ENCODE measurements at regions not wholly inside any gene's neighbourhood (a gene's known extent, or its start where the extent isn't known, plus 50 kb on each side); places are given as distances from the start of the nearest gene placed in this dataset.
"Not testable (repeated sequence)": the region's sequence is repeated elsewhere in the genome, so short reads cannot be mapped to it uniquely, and the experiment has no call there.

GRCh38 chr15:87549296-87549695, 707.2 kb downstream of the NTRK3 start:
- TF ChIP-seq POLR2AphosphoS5 (IDR thresholded peaks at IDR 0.05) (no peak), POLR2A (IDR thresholded peaks at IDR 0.05) (no peak), CTCF (IDR thresholded peaks at IDR 0.05) (no peak), EP300 (IDR thresholded peaks at IDR 0.05) (no peak)
- DNase-seq: no peak
- intact Hi-C loops (cut with DNase I; ENCODE audit: low total_unique reads): no loop called here

GRCh38 chr15:87548590-87548989, 707.9 kb downstream of the NTRK3 start:
- WGBS, 5 donors: 89 to 94% (median 91%) methylated on average over 14 of the region's 14 CpGs
- intact Hi-C loops (cut with DNase I; ENCODE audit: low total_unique reads): not testable (repeated sequence)

More at GRCh38 chr15:87549296-87549695, 707.2 kb downstream of the NTRK3 start:
- H3K4me1 ChIP-seq: no peaks in the 10 kb centered on the region
- H3K36me3 ChIP-seq: no peaks in the 10 kb centered on the region
- H3K4me3 ChIP-seq: no peak overlapping the region
- H3K27me3 ChIP-seq: no peaks in the 10 kb centered on the region
- no peak overlapping the region for H3K27ac ChIP-seq
- H3K9me3 ChIP-seq: peaks cover 0 to 16% (median 7%) of the 10 kb centered on the region in 4 donors

GRCh38 chr15:87547470-87548181, 708.9 kb downstream of the NTRK3 start:
- peak in 1 of 2 donors; percentile 8 for DNase-seq
- H3K4me3 ChIP-seq: no peak overlapping the region
- intact Hi-C loops (cut with DNase I; ENCODE audit: low total_unique reads): no loop called here
- H3K27ac ChIP-seq: no peak overlapping the region
- no peaks in the 10 kb centered on the region for H3K36me3 ChIP-seq
- peaks cover 0 to 4% (median 2%) of the 10 kb centered on the region in 4 donors for H3K9me3 ChIP-seq
- no peak for TF ChIP-seq CTCF (IDR thresholded peaks at IDR 0.05)
- no peak for TF ChIP-seq POLR2A (IDR thresholded peaks at IDR 0.05)
- no peak for TF ChIP-seq EP300 (IDR thresholded peaks at IDR 0.05)
- no peak for TF ChIP-seq POLR2AphosphoS5 (IDR thresholded peaks at IDR 0.05)
- 46 to 62% (median 52%) methylated on average over 3 of the region's 3 CpGs for WGBS, 5 donors
- no peaks in the 10 kb centered on the region for H3K4me1 ChIP-seq
- no peaks in the 10 kb centered on the region for H3K27me3 ChIP-seq

More at GRCh38 chr15:87548590-87548989, 707.9 kb downstream of the NTRK3 start:
- not testable (repeated sequence) for H3K36me3 ChIP-seq, DNase-seq, H3K9me3 ChIP-seq, H3K27me3 ChIP-seq, H3K27ac ChIP-seq, H3K4me3 ChIP-seq, H3K4me1 ChIP-seq

GRCh38 chr15:87538327-87538834, 718.2 kb downstream of the NTRK3 start:
- intact Hi-C loops (cut with DNase I; ENCODE audit: low total_unique reads): no loop called here
- no peak overlapping the region for H3K27ac ChIP-seq
- no peaks in the 10 kb centered on the region for H3K27me3 ChIP-seq
- peaks cover 0 to 6% (median 2%) of the 10 kb centered on the region in 4 donors for H3K9me3 ChIP-seq
- no peaks in the 10 kb centered on the region for H3K36me3 ChIP-seq
- DNase-seq: no peak
- H3K4me1 ChIP-seq: no peaks in the 10 kb centered on the region
- WGBS, 5 donors: 15 to 47% (median 35%) methylated on average over 3 of the region's 3 CpGs
- TF ChIP-seq EP300 (IDR thresholded peaks at IDR 0.05) (no peak), POLR2AphosphoS5 (IDR thresholded peaks at IDR 0.05) (no peak), POLR2A (IDR thresholded peaks at IDR 0.05) (no peak), CTCF (IDR thresholded peaks at IDR 0.05) (no peak)
- no peak overlapping the region for H3K4me3 ChIP-seq

GRCh38 chr15:87537295-87537694, 719.2 kb downstream of the NTRK3 start:
- Histone ChIP-seq H3K4me1 (no peaks in the 10 kb centered on the region), H3K27ac (no peak overlapping the region), H3K4me3 (no peak overlapping the region), H3K9me3 (peaks cover 0 to 6% (median 2%) of the 10 kb centered on the region in 4 donors), H3K27me3 (no peaks in the 10 kb centered on the region), H3K36me3 (no peaks in the 10 kb centered on the region)
- intact Hi-C loops (cut with DNase I; ENCODE audit: low total_unique reads): no loop called here
- WGBS, 5 donors: 70 to 85% (median 74%) methylated on average over 1 of the region's 1 CpG
- TF ChIP-seq POLR2AphosphoS5 (IDR thresholded peaks at IDR 0.05): no peak
- TF ChIP-seq CTCF (IDR thresholded peaks at IDR 0.05): no peak
- TF ChIP-seq POLR2A (IDR thresholded peaks at IDR 0.05): no peak
- TF ChIP-seq EP300 (IDR thresholded peaks at IDR 0.05): no peak
- no peak for DNase-seq

- H3K9me3 ChIP-seq; H3K27me3 ChIP-seq; H3K36me3 ChIP-seq; intact Hi-C loops (cut with DNase I; ENCODE audit: low total_unique reads); H3K4me1 ChIP-seq; H3K27ac ChIP-seq; DNase-seq; H3K4me3 ChIP-seq: not testable (repeated sequence)
- 41 to 65% (median 57%) methylated on average over 1 of the region's 1 CpG for WGBS, 5 donors
Observed at GRCh38 chr15:87533637-87534036, 722.9 kb downstream of the NTRK3 start.
